Activated CD4-positive, alpha-beta T cell treated with anti-CD3 and anti-CD28 coated beads for 36 hours (primary cell): ENCODE measurements at regions not wholly inside any gene's neighbourhood (a gene's known extent, or its start where the extent isn't known, plus 50 kb on each side); places are given as distances from the start of the nearest gene placed in this dataset.

Source experiments
- ATAC-seq: fragments of 200-7000 bp; cut with Tn5 transposase; one replicate; pipeline ENCODE4 v1.10.0; 2021; ENCODE audit warnings: mild to moderate bottlenecking, moderate library complexity
- CTCF ChIA-PET: fragments of 350-600 bp; sonication (Branson Sonifier 250); formaldehyde crosslinking; loops from one replicate; lab custom pipeline; 2021; ENCODE audit warnings: antibody characterized with exemption; lab: Charles Lee
- POLR2A ChIA-PET: fragments of 350-600 bp; sonication (Branson Sonifier 250); formaldehyde crosslinking; loops from one replicate; lab custom pipeline; 2021; ENCODE audit warnings: antibody characterized with exemption, inconsistent platforms; lab: Charles Lee
- DNase-seq: peaks from one replicate; pipeline ENCODE4 v3.0.0-alpha.2; 2020
- H3K27ac Mint-ChIP-seq: one replicate; pipeline ENCODE4 v1.8.0; 2021; ENCODE audit warnings: mixed read lengths
- H3K27me3 Mint-ChIP-seq: one replicate; pipeline ENCODE4 v1.8.0; 2021; ENCODE audit warnings: mixed read lengths
- H3K36me3 Mint-ChIP-seq: one replicate; pipeline ENCODE4 v1.8.0; 2021; ENCODE audit warnings: low read depth, mixed read lengths
- H3K4me1 Mint-ChIP-seq: one replicate; pipeline ENCODE4 v1.8.0; 2021; ENCODE audit warnings: mixed read lengths
- H3K4me3 Mint-ChIP-seq: one replicate; pipeline ENCODE4 v1.8.0; 2021; ENCODE audit warnings: mild to moderate bottlenecking, moderate library complexity, mixed read lengths
- H3K9me3 Mint-ChIP-seq: one replicate; pipeline ENCODE4 v1.8.0; 2021; ENCODE audit warnings: low read depth, mixed read lengths
- intact Hi-C, 2 experiments: fragments of 100-400 bp; cut with DNase I in 1 of 2; cut with micrococcal nuclease in 1 of 2; formaldehyde crosslinking; loops; one replicate each; pipeline versions ENCODE4 v1.14.2 to v1.15.1; 2022 to 2024; cut with DNase I, micrococcal nuclease

DNA sequence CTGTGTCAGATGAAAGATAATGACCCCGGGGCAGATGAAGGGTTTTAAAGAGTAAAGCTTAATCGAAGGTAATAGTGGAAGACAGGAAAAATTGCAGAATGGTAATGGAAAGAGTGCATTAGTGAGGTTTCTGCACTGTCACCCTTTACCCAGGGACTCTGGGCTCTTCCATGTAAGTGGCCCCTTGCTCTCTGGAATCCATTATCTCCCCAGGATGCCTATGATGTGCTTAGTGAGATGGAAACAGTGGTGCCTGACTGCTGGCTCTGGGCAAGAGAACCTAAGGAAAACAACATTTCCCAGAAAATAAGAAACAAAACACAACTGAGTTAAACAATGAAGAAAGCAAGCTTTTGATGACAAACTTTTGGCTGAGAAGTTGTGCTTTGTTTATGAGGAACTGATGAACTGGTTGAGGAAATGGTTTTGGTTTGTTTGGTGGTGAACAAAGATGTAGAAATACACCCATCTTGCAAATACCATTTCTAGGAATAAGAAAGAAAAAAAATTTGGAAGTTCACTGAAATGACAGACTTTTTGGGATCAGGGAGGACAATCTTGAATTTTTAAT, 119.9 kb upstream of the RASGRP1 start:
- H3K9me3 Mint-ChIP-seq: no peaks in the 10 kb centered on the region
- H3K4me3 Mint-ChIP-seq: peak overlapping the region; percentile 0
- POLR2A ChIA-PET: interaction anchor here (1.0 to 2.8 kb wide), 5 partner anchors 12 to 123 kb away, joined by 3 to 28 read pairs (median 4); partner anchors contain the start of gene RASGRP1
- peak overlapping the region; percentile 80 for H3K27ac Mint-ChIP-seq
- CTCF ChIA-PET: interaction anchor here (0.6 to 12.3 kb wide), 46 partner anchors 8 to 243 kb away, joined by 3 to 339 read pairs (median 4); partner anchors contain the start of genes FAM98B and RASGRP1
- H3K27me3 Mint-ChIP-seq: no peaks in the 10 kb centered on the region
- peaks cover 6% of the 10 kb centered on the region for H3K36me3 Mint-ChIP-seq
- peaks cover 83% of the 10 kb centered on the region for H3K4me1 Mint-ChIP-seq
- no peak for ATAC-seq
- no peak for DNase-seq
- intact Hi-C loops: loop anchor here in 1 of 2 experiments (1.0 to 10.0 kb wide), 2 partner anchors 13 to 620 kb away; no protein-coding TSS in a partner anchor

DNA sequence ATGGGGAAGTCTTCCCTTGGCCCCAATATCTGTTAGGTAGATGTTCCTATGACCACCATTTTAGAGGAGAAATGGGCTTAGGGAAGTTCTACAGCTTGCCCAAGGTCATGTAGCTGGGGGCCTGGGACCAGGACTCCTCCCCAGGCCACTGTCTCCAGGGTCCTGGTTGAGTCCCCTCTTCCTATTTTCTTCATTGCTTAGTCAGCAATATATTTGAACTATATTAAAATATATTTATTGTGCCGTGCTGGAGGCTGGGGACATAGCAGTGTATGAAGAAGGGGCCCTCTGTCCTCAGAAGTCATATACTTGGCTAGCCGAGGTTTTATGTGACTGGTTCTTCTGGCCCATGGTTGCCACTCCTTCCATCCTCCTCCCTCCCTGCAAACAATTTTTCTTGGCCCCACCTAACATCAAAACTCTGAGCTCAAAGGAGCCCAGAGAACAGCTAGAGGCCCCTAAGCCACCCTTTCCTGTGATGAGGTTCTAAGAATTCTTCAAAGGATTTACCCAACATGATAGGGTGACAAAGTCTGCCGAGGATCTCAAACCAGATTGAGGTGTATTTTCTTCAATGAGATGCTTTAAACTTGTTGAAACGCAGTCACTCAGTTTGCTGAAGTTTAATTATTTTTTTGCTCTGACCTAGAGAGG, 121.2 kb upstream of the RASGRP1 start:
- Mint-ChIP-seq H3K4me3 (peak overlapping the region; percentile 38), H3K4me1 (peaks cover 93% of the 10 kb centered on the region), H3K9me3 (no peaks in the 10 kb centered on the region), H3K27ac (peak overlapping the region; percentile 85), H3K27me3 (no peaks in the 10 kb centered on the region), H3K36me3 (peaks cover 6% of the 10 kb centered on the region)
- POLR2A ChIA-PET: interaction anchor here (0.9 to 4.4 kb wide), 5 partner anchors 14 to 125 kb away, joined by 3 to 48 read pairs (median 7); partner anchors contain the start of gene RASGRP1
- intact Hi-C loops: loop anchor here in 1 of 2 experiments (10.0 kb wide), 1 partner anchor 621 kb away; no protein-coding TSS in a partner anchor
- CTCF ChIA-PET: interaction anchor here (0.7 to 12.3 kb wide), 26 partner anchors 9 to 245 kb away, joined by 3 to 339 read pairs (median 7); partner anchors contain the start of genes FAM98B and RASGRP1
- DNase-seq (no peak), ATAC-seq (peak; percentile 23)

DNA sequence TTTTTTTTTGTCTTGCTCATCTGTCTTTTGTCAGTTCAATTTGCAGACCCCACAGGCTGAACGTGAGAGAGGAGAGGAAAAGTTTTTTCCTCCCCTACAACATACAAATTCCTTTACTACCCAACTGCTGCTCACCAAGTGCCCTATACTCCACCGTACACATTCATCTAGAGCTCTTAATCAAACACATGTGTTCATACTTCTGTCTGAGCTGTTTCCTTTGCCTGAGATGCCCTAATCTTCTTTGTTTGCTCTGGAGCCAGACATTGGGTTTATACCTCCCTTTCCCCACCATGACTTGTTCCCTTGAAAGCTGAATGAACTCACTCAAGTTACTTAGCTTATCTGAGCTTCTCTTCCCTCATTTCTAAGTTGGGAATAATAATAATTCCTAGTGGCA, 122.7 kb upstream of the RASGRP1 start:
- CTCF ChIA-PET: interaction anchor here (0.5 to 12.3 kb wide), 32 partner anchors 10 to 1088 kb away, joined by 3 to 339 read pairs (median 5); partner anchors contain the start of genes FAM98B and RASGRP1
- Mint-ChIP-seq H3K4me3 (no peak overlapping the region), H3K36me3 (peaks cover 4% of the 10 kb centered on the region), H3K27me3 (no peaks in the 10 kb centered on the region), H3K9me3 (no peaks in the 10 kb centered on the region), H3K4me1 (peaks cover 99% of the 10 kb centered on the region), H3K27ac (peak overlapping the region; percentile 74)
- DNase-seq: no peak
- intact Hi-C loops: loop anchor here in 1 of 2 experiments (10.0 kb wide), 1 partner anchor 623 kb away; no protein-coding TSS in a partner anchor
- POLR2A ChIA-PET: interaction anchor here (0.6 to 4.4 kb wide), 9 partner anchors 8 to 166 kb away, joined by 3 to 48 read pairs (median 4); partner anchors contain the start of gene RASGRP1
- no peak for ATAC-seq

DNA sequence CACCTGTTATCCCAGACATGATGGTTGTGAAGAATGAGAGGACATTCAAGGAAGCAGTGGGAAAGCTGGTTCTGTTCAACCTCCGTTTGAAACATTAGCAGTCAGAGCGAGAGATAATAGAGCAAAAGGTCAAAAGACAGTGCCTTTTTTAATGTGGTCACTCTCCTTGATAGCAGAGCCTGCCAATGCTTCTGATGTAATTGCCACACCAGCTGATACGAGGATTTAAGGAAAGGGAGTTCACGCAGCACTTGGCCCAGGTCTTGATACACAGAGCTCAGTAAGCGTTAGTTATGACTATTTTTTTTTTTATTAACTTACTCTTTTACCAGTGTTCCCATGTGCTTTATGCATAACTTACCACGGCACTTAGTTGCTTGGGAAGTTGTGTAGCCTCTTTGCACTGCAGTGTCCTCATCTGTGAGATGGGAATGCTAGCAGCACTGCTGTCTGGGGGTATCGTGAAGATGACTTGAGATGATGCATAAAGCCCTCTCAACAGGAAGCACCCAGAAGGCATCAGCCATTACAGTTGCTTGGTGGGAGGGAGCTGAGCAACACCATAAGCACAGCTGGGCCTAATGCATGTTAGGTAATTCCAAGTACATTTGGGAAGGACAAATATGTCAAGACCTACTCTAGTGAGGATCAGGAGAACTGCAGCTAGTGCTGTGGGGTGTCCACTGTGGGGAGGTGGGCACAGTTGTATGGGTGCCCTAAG, 123.3 kb upstream of the RASGRP1 start:
- no peak for DNase-seq
- ChIA-PET CTCF (interaction anchor here (0.5 to 12.3 kb wide), 37 partner anchors 11 to 892 kb away, joined by 3 to 339 read pairs (median 4); partner anchors contain the start of genes FAM98B and RASGRP1), POLR2A (interaction anchor here (0.6 to 4.4 kb wide), 15 partner anchors 9 to 133 kb away, joined by 3 to 48 read pairs (median 4); partner anchors contain the start of gene RASGRP1)
- intact Hi-C loops: loop anchor here (1.0 to 10.0 kb wide), 4 partner anchors 78 to 623 kb away; no protein-coding TSS in a partner anchor
- Mint-ChIP-seq H3K9me3 (no peaks in the 10 kb centered on the region), H3K4me3 (peak overlapping the region; percentile 45), H3K27ac (peak overlapping the region; percentile 74), H3K36me3 (peaks cover 4% of the 10 kb centered on the region), H3K27me3 (no peaks in the 10 kb centered on the region), H3K4me1 (peaks cover 93% of the 10 kb centered on the region)
- no peak for ATAC-seq

DNA sequence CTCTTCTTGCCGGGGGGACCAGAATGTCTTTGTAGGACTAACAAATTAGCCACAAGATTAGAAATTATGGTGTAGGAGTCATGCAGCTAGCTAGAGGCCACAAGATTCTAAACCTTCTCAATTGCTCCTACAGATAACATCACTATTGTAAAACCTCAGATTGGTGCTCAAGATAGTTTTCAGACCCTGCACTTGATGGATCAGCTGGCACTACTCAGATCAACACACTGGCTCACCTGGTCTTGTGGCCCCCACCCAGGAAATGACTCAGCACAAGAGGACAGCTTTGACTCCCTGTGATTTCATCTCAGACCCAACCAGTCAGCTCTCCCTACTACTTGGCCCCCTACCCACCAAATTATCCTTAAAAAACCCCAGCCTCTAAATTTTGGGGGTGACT, 124.1 kb upstream of the RASGRP1 start:
- POLR2A ChIA-PET: interaction anchor here (0.8 to 4.4 kb wide), 13 partner anchors 11 to 214 kb away, joined by 3 to 48 read pairs (median 5); partner anchors contain the start of gene RASGRP1
- H3K36me3 Mint-ChIP-seq: peaks cover 4% of the 10 kb centered on the region
- CTCF ChIA-PET: interaction anchor here (0.6 to 12.3 kb wide), 28 partner anchors 13 to 892 kb away, joined by 3 to 339 read pairs (median 10); partner anchors contain the start of genes FAM98B and RASGRP1
- H3K4me1 Mint-ChIP-seq: peaks cover 85% of the 10 kb centered on the region
- DNase-seq (peak; percentile 86), ATAC-seq (peak; percentile 69)
- peak overlapping the region; percentile 45 for H3K4me3 Mint-ChIP-seq
- H3K27ac Mint-ChIP-seq: peak overlapping the region; percentile 74
- no peaks in the 10 kb centered on the region for H3K27me3 Mint-ChIP-seq
- H3K9me3 Mint-ChIP-seq: no peaks in the 10 kb centered on the region
- intact Hi-C loops: loop anchor here (1.0 to 10.0 kb wide), 6 partner anchors 76 to 624 kb away; no protein-coding TSS in a partner anchor

DNA sequence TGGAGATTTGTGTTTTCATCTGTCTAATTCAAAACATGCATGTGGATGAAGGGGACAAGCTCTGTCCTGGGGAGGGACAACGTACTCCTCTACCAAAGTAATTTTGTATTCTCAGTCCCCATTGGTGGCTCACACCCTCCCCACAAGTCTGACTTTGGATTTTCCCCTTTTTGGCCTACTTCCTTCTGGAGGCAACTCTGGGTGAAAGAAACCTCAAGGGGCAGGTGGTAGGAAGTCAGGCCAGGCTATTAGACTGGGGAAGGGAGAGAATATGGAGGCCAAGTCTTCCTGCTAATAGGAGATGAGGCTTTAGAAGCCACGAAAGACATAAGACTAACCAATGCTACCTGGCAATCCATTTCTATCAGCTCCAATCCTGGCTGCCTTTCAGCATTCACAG, 124.9 kb upstream of the RASGRP1 start:
- no peak for DNase-seq
- Mint-ChIP-seq H3K4me1 (peaks cover 80% of the 10 kb centered on the region), H3K36me3 (peaks cover 4% of the 10 kb centered on the region), H3K27me3 (no peaks in the 10 kb centered on the region), H3K27ac (peak overlapping the region; percentile 74), H3K9me3 (no peaks in the 10 kb centered on the region), H3K4me3 (no peak overlapping the region)
- CTCF ChIA-PET: interaction anchor here (0.8 to 12.3 kb wide), 40 partner anchors 11 to 248 kb away, joined by 3 to 339 read pairs (median 10); partner anchors contain the start of genes FAM98B and RASGRP1
- intact Hi-C loops: loop anchor here (1.0 to 10.0 kb wide), 3 partner anchors 77 to 625 kb away; no protein-coding TSS in a partner anchor
- POLR2A ChIA-PET: interaction anchor here (1.0 to 4.4 kb wide), 9 partner anchors 10 to 214 kb away, joined by 3 to 48 read pairs (median 6); partner anchors contain the start of gene RASGRP1
- no peak for ATAC-seq

DNA sequence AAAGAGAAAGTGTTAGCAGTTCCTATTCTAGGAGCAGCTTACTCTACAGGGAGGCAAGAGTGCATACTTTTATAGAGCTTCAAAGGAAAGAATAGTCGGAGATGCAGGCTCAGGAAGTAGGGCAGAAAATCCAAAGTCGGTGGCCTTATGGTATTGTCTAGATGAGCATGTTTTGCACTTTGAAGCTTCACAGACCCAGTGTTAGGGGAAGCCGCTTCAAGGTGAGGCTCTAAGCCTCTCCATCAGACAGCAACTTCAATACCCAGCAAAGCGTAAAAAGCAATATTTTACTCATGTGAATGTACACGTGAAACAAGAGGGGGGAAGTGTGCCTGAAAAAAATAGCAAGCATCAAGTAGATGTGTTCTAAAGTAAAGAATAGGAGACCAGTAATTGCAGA, 125.6 kb upstream of the RASGRP1 start:
- Mint-ChIP-seq H3K36me3 (peaks cover 1% of the 10 kb centered on the region), H3K27ac (peak overlapping the region; percentile 74), H3K9me3 (no peaks in the 10 kb centered on the region), H3K4me3 (no peak overlapping the region), H3K4me1 (peaks cover 78% of the 10 kb centered on the region), H3K27me3 (no peaks in the 10 kb centered on the region)
- intact Hi-C loops: loop anchor here (1.0 to 10.0 kb wide), 7 partner anchors 9 to 435 kb away; partner anchors contain the start of gene SPRED1 (in 1 of the 2)
- ChIA-PET CTCF (interaction anchor here (0.6 to 12.3 kb wide), 53 partner anchors 8 to 932 kb away, joined by 3 to 339 read pairs (median 9); partner anchors contain the start of genes FAM98B and RASGRP1), POLR2A (interaction anchor here (0.7 to 3.0 kb wide), 9 partner anchors 9 to 222 kb away, joined by 3 to 19 read pairs (median 4); no protein-coding TSS in a partner anchor)
- ATAC-seq (no peak), DNase-seq (no peak)

DNA sequence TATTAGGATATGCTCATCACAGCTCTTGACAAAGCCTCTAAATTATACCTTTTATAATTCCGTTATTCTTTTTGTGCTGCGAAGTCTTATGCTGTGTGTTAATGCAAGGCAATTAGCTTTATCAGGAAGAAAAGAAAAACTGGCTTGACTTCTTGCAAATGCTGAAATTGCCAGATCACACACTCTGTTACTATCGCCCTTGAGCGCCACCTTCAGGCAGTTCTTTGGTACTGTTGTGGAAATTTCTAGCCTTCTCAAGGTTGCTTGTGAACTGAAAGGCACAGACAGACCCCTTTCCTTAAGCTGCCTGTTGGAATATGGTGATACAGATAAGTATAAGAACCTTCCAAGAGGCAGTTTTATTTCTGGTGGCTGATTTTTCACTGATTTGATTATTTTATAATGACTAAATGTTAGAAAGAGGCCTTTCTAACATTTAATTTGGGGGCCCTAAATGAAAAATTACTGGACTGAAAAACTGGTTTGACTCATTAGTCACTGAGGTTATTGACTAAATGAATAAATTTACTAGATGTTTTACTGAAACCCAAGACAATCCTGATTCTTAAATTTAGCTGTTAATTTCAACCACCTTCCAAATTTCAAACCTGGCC, 126.2 kb upstream of the RASGRP1 start:
- POLR2A ChIA-PET: interaction anchor here (0.6 to 3.0 kb wide), 12 partner anchors 9 to 1092 kb away, joined by 3 to 19 read pairs (median 4); no protein-coding TSS in a partner anchor
- ATAC-seq (peak; percentile 16), DNase-seq (peak; percentile 89)
- no peaks in the 10 kb centered on the region for H3K36me3 Mint-ChIP-seq
- peaks cover 78% of the 10 kb centered on the region for H3K4me1 Mint-ChIP-seq
- no peak overlapping the region for H3K4me3 Mint-ChIP-seq
- intact Hi-C loops: loop anchor here (1.0 to 10.0 kb wide), 7 partner anchors 8 to 436 kb away; partner anchors contain the start of gene SPRED1 (in 1 of the 2)
- H3K27me3 Mint-ChIP-seq: no peaks in the 10 kb centered on the region
- CTCF ChIA-PET: interaction anchor here (0.6 to 12.3 kb wide), 59 partner anchors 8 to 931 kb away, joined by 3 to 339 read pairs (median 8); partner anchors contain the start of genes FAM98B and RASGRP1
- H3K9me3 Mint-ChIP-seq: no peaks in the 10 kb centered on the region
- peak overlapping the region; percentile 42 for H3K27ac Mint-ChIP-seq

DNA sequence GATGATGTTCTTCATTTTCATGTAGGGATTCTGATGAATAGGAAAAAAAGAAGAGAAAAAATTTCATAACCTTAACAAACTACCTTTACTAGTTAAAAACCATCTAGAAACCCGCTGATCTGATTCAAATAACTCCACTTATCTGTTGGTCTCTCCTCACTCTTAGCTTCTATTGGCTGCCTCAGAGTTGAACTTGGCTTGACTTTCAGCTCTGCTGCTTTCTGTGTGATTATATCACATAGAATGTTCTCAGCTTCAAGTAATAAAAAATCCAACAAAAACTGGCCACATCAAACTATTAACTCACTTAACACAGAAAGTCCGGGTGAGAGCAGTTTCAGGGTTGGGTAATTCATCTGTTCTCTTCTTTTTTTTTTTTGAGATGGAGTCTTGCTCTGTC, 126.8 kb upstream of the RASGRP1 start:
- DNase-seq (no peak), ATAC-seq (no peak)
- no peaks in the 10 kb centered on the region for H3K36me3 Mint-ChIP-seq
- H3K4me1 Mint-ChIP-seq: peaks cover 78% of the 10 kb centered on the region
- ChIA-PET POLR2A (interaction anchor here (0.6 to 1.9 kb wide), 8 partner anchors 11 to 1092 kb away, joined by 3 to 10 read pairs (median 5); no protein-coding TSS in a partner anchor), CTCF (interaction anchor here (0.6 to 12.3 kb wide), 50 partner anchors 9 to 1278 kb away, joined by 3 to 339 read pairs (median 9); partner anchors contain the start of genes FAM98B and RASGRP1)
- H3K9me3 Mint-ChIP-seq: no peaks in the 10 kb centered on the region
- peak overlapping the region; percentile 42 for H3K27ac Mint-ChIP-seq
- H3K4me3 Mint-ChIP-seq: no peak overlapping the region
- intact Hi-C loops: loop anchor here (2.0 to 10.0 kb wide), 4 partner anchors 205 to 437 kb away; partner anchors contain the start of gene SPRED1 (in 1 of the 2)
- no peaks in the 10 kb centered on the region for H3K27me3 Mint-ChIP-seq
